K562 (cell line): ENCODE measurements at regions not wholly inside any gene's neighbourhood (a gene's known extent, or its start where the extent isn't known, plus 50 kb on each side); places are given as distances from the start of the nearest gene placed in this dataset.

Experiments used
- ARID3B ChIP-seq: fragments of 250-450 bp; sonication (Bioruptor Pico); IDR thresholded peaks from 2 replicates; pipeline ENCODE4 v1.4.0; 2020; ENCODE audit warnings: borderline replicate concordance
- ARID4B ChIP-seq: sonication (generic); formaldehyde crosslinking; IDR thresholded peaks from 2 replicates; pipeline ENCODE4 v1.8.0; 2022; ENCODE audit warnings: mild to moderate bottlenecking, missing genetic modification reagents
- CHAMP1 ChIP-seq: fragments of 450-650 bp; IDR thresholded peaks from 2 replicates; pipeline ENCODE4 v1.6.1; 2016; ENCODE audit warnings: mild to moderate bottlenecking
- ELF2 ChIP-seq: fragments of 250-450 bp; sonication (Bioruptor Pico); IDR thresholded peaks from 2 replicates; pipeline ENCODE4 v1.5.0; 2021; ENCODE audit warnings: mild to moderate bottlenecking
- GABPA ChIP-seq: fragments of 200-800 bp; sonication (Bioruptor generic); conservative IDR thresholded peaks from 2 replicates; pipeline ENCODE4 v1.6.1; 2016; ENCODE audit warnings: low read depth, missing genetic modification characterization, missing compliant biosample characterization
- RAD21 ChIP-seq, 2 experiments: fragments of 250-450 bp in 1 of 2; fragments of 450-650 bp in 1 of 2; sonication (Bioruptor Pico) in 1 of 2; formaldehyde crosslinking in 1 of 2; IDR thresholded peaks in 1 of 2; conservative IDR thresholded peaks in 1 of 2; 2 replicates each; pipeline versions ENCODE4 v1.4.0 to v1.8.0; 2020 to 2022; ENCODE audit warnings: mild to moderate bottlenecking in 2 of 2, moderate library complexity in 1 of 2
- SIN3A ChIP-seq, 2 experiments: fragments of 150-350 bp in 1 of 2; IDR thresholded peaks; 2 replicates each; pipeline ENCODE4 v1.6.1; 2011 to 2016; ENCODE audit warnings: borderline replicate concordance in 2 of 2, low read depth in 2 of 2, low read length in 2 of 2, mild to moderate bottlenecking in 2 of 2, moderate library complexity in 2 of 2; ENCODE audit not compliant: control insufficient read depth in 1 of 2
- SP2 ChIP-seq: IDR thresholded peaks from 2 replicates; pipeline ENCODE4 v1.6.1; 2011; ENCODE audit warnings: mild to moderate bottlenecking, low read depth, low read length, moderate library complexity; ENCODE audit not compliant: poor library complexity, severe bottlenecking; ENCODE audit errors: extremely low read depth
- TCFL5 ChIP-seq: fragments of 250-450 bp; sonication (Bioruptor Pico); conservative IDR thresholded peaks from 2 replicates; pipeline ENCODE4 v1.6.1; 2021; ENCODE audit warnings: mild to moderate bottlenecking, moderate library complexity, matching md5 sums
- TFAP4 ChIP-seq: sonication (generic); formaldehyde crosslinking; IDR thresholded peaks from 2 replicates; pipeline ENCODE4 v1.8.0; 2022; ENCODE audit warnings: missing genetic modification reagents, mild to moderate bottlenecking, moderate library complexity, borderline replicate concordance

- peak in 1 of 2 experiments; percentile 38; a peak in 3 of 4 replicates for TF ChIP-seq RAD21 (CRISPR knock-in tag; conservative IDR thresholded peaks at IDR 0.05 in 1 of 2, IDR thresholded peaks at IDR 0.05 in 1 of 2)
- TF ChIP-seq CHAMP1: no peak
- TF ChIP-seq TCFL5 (CRISPR knock-in tag): no peak
- no peak for TF ChIP-seq SP2
- no peak for TF ChIP-seq TFAP4 (CRISPR knock-in tag)
- TF ChIP-seq ARID4B (CRISPR knock-in tag): no peak
- 0 out of 2 replicates have a peak, but pooled peaks have one; percentile 28 for TF ChIP-seq GABPA (tag)
- TF ChIP-seq ARID3B (CRISPR knock-in tag): no peak
- no peak for TF ChIP-seq ELF2 (CRISPR knock-in tag)
- TF ChIP-seq SIN3A (IDR thresholded peaks at IDR 0.05; ENCODE audit: borderline replicate concordance in 2 of 2, control insufficient read depth in 1 of 2, low read depth in 2 of 2, low read length in 2 of 2): no peak
Measured at GRCh38 chr17:15882058-15882720, 62.7 kb upstream of the ADORA2B start (continued).
